ENCODE measurements at regions not wholly inside any gene's neighbourhood (a gene's known extent, or its start where the extent isn't known, plus 50 kb on each side); places are given as distances from the start of the nearest gene placed in this dataset.

DNA sequence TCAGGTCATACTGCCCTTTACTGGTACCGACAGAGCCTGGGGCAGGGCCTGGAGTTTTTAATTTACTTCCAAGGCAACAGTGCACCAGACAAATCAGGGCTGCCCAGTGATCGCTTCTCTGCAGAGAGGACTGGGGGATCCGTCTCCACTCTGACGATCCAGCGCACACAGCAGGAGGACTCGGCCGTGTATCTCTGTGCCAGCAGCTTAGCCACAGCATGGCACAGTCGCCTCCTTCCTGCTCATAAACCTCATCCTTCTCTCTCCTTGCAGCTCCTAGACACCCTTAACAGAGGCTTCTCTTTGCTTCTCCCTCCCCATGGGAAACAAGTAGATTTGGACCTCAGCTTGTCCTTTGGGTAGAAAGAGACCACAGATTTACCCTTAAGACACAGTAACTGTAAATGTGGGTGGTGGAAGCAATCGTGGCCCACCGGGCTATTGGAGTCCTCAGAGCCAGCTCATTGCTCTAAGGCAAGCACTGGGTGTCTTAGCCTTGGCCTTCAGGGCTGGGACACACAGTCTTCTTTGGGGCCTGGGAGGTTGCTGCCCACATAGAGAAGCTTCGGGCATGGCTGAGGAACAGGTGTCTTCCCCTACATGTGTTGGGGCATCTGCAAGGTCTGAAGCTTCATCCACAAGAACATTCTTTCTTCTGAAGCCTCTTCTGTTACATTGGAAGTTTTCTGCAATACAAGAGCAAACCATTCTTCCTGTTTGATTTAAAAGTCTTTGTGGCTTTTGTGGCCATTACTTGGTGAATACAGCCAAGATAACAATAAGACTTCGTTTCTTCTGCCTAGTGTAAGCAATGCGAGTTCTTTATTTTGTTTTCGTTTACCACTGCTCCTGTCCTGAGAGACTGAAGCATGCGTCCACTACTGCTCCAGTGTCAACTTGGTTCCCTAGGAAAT, 95.5 kb upstream of the PRSS58 start:
- DNase-seq, result no peak

DNA sequence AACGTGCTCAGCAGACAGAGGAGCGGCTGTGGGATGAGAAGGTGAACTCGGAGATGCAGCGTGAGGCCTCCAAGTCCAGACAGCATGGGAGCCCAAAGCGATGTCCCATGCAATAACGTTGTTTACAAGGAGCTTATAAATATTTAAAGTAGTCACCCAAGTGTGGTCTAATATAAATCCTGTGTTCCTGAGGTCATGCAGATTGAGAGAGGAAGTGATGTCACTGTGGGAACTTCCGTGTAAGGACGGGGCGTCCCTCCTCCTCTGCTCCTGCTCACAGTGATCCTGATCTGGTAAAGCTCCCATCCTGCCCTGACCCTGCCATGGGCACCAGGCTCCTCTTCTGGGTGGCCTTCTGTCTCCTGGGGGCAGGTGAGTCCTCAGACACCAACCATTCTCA, 94.7 kb upstream of the PRSS58 start:
- DNase-seq, result no peak

DNA sequence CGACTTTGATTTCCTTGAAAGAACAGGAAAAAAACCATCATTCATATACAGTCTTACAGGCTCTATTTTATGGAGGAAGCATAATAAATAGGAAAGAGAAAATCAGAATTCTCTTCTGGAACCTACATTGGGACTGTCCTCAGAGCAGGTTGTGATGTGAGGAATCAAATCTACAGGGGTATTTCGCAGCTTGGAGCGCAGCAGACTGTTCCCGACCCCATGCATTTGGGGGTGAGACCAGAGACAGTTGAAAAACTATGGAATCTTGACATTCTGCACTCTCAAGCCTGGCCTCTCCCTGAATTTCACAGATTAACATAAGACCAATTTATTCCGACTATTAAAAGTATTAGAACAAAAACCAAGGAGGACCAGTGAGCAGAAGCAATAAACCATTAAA, 93.3 kb upstream of the PRSS58 start:
- no peak for DNase-seq

DNA sequence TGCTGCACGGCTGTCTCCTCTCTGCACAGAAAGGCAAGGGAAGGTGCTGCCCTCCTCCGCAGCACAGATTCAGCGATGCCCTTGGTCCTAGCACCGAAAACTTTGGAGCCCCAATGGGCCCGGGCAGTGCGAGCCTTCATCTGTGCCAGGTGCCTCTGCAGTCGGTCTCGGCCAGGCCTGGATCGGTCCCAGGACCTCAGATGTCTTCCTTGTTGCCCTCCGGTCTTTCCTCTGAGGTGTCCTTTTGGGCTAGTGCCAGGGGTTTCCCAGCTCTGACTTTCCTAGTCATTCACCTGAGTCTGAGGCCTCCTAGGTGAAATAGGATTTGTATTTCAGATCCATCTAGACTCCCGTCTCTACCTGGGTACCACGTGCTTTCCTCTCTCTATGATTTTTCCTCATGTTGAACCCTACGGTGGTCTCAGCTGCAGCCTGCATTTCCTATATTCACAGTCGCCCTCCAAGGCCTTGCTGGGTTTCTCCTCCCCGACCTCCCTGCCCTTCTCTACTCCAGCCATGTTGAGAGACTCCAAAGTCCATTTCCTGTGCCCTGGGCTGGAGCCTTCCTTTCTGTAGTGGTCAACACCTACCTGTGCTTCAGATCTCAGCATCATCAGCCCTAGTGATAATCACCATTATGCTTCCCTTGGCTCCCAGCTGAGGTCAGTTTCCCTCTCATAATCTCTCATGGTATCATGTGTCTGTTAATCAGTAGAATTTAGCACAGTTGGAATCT, 92.0 kb upstream of the PRSS58 start:
- no peak for DNase-seq

DNA sequence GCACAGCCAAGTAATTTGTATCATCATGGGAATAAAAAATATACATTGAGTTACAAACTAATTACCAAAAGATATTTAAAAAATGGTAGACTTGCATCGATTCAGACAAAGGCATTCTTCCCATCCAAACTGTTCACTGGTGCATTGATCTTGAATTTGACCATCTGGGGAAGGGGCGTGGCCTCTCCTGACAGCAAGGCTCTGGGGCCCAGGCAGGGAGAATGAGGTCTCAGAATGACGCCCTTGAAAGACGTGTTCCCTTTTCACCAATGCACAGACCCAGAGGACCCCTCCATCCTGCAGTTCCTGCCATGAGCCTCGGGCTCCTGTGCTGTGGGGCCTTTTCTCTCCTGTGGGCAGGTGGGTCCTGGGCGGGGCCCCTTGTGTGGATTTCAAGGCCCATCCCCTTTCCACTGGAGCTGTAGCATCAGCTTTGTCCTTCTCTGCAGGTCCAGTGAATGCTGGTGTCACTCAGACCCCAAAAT, 91.1 kb upstream of the PRSS58 start:
- DNase-seq, result no peak

DNA sequence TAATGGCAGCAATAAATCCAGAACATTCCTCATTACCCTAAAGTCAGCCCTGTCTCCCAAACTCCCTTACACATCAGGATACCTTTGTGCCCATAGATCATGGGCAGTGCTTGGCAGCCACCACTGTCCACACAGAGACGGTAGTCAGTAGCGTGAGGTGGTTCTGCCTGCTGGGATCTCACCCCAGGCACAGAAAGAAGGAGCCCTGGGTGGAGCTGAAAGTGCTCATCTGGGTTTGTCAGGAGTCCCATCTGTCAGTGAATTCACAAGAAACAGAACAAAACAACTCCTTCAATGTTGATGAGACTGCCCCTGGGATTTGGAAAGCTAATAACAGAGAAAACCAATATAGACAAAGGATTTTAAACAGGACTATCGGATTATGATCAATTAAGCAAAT, 90.2 kb upstream of the PRSS58 start:
- no peak for DNase-seq

DNA sequence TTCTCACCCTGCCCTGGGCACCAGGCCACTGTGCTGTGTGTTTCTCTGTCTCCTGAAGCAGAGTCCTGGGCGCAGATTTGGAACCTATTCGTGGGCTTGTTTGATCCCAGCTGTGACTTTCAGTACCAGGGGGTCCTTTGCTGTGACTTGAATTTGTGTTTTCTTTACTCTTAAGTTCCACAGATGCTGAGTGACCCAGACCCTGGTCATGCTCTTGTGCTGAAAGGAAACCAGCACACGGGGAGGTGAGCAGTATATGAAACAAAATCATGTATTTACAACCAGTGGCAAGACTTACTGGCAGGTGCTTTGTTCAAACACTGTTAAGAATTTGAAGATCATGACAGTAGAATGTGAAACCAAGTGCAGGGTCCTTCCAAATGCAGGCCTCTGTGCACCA, 89.2 kb upstream of the PRSS58 start:
- DNase-seq, result no peak

DNA sequence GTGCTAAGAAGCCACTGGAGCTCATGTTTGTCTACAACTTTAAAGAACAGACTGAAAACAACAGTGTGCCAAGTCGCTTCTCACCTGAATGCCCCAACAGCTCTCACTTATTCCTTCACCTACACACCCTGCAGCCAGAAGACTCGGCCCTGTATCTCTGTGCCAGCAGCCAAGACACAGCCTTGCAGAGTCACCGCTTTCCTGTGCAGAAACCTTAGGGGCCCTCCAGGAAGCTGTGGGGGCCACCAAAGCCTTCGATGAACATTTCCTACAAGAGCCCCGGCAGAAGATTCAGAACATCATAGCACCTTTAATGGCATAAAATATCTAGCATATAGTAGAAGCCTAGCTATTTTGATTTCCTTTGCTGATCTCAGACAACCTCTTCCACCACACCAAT, 88.0 kb upstream of the PRSS58 start:
- DNase-seq, result no peak

DNA sequence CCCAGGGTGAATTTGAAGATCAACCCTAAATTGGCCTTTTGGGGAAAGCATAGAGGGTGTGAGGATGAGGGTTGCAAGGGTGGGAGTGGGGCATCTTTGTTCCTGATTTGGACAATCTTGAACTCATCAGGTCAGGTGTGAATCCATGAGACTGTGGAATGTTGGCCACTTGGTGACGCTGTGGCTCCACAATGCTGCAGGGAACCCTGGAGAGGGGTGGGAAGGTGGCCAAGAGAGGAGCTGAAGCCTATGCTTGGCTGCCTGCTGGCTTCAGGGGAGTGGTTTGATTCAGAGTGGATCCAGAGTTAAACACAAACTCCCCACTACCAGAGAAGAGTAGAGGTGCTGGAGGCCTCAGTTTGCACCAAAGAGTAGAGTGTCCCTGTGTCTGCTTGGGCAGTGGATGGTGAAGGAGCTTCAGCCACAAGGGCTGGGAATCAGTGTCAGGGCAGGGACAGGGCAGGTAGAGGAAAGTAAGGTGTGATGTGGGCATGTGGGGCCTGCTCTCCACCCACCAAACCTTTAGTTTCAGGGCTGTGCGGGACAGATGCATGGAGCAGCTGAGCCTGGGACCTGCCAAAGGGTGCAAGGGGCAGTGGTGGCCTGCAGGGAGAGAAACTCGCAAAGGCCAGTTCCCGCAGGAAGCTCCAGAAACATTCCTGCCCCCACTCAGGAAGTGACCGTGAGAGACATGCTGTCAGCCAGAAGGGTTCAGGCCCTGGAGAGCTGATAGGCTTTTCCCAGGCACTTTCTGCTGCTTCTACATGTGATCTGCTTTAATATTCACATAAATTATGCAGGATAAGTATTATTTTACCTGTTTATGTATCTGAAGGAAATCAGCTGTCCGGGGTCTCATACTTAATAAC, 81.0 kb upstream of the PRSS58 start:
- no peak for DNase-seq

DNA sequence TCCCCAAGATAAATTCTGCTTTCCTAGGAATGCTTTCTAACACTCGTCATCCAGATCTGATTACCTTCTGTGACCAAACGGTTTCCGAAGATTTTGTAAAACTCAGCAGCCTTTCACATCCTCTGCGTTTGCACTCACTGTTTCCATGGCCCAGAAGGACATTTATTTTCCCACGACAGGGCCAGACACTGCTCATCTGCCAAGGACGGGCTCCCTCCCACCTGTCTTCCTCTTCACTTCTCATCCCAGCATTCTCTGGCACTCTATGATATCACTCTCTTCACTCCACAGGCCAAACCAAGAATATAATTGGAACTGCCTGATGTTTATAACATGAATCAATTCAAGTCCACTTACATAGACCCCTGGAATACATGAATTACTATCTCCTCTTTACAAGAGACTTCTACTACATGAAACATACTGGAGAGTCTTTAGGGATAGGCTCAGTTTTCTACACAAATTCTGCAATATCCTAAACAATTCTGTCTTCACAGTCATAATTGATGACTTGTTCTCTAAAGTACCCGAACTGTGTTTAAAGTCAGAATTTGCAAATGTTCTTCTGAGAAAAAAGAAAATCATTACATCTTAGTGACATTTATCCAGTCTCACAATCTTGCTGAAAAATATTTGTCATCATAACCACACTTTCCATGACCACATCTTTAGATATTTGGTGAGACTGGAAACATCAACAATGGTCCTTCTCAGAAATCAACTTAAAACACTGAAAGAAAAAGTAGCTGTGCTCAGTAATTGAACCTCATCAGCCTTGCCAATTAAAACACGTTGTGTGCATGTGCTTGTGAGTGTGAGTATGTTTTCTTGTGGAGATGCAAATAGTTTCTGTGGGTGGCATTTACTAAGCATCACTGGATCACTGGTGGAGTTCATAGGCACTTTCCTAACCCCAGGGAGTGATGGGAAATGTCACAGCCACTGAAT, 79.5 kb upstream of the PRSS58 start:
- DNase-seq, result no peak

DNA sequence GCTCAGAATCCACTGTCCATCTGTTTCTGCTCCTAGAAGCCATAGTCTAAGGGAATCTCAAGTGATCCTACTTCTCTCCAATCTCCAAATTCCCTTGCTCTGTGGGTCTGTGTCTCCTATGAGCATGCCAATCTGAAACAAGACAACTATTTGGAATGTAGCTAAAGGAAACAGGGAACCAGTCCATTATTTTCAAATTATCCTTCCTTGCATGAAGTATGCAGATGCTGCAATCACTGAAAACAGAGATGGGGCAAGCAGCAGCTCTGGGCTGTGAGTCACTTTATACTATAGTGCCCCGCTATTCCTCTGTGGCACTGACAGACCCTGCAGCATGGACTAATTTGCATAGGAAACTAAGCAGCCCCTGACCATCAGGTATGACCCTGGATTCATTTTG, 76.9 kb upstream of the PRSS58 start:
- DNase-seq, result no peak

DNA sequence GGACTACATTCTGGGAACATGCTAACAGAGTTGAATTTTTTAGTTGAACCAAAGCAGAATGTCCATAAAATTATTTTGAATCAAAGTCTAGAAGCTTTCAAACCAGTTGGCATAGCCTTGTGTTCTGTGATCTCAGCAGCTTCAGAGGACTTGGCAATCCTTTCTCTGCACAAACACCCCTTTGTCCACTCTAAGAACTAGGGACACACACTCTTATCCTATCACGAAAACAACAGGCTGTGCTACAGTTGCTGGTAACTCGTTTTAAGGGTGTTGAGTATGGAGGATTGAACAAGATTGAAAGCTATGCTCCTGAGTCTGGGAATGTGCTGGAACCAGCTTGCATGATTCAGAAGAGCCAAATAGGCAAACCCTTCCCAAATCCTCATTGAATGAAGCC, 76.4 kb upstream of the PRSS58 start:
- no peak for DNase-seq

DNA sequence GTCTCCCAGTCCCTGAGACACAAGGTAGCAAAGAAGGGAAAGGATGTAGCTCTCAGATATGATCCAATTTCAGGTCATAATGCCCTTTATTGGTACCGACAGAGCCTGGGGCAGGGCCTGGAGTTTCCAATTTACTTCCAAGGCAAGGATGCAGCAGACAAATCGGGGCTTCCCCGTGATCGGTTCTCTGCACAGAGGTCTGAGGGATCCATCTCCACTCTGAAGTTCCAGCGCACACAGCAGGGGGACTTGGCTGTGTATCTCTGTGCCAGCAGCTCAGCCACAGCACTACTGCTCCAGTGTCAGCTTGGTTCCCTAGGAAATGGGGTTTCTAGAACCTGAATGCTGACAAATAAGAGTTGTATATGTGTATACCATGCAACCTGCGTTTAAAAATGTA, 74.6 kb upstream of the PRSS58 start:
- DNase-seq, result no peak

DNA sequence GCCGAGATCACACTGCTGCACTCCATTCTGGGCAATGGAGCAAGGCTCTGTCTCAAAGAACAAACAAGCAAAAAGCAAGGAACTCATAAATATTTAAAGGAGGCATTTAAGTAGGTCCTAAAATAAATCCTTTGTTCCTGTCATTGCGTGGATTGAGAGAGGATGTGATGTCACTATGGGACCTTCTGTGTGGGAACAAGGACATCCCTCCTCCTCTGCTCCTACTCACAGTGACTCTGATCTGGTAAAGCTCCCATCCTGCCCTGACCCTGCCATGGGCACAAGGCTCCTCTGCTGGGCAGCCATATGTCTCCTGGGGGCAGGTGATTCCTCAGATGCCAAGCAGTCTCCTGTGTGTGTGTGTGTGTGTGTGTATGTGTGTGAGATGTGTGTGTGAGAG, 74.1 kb upstream of the PRSS58 start:
- no peak for DNase-seq

DNA sequence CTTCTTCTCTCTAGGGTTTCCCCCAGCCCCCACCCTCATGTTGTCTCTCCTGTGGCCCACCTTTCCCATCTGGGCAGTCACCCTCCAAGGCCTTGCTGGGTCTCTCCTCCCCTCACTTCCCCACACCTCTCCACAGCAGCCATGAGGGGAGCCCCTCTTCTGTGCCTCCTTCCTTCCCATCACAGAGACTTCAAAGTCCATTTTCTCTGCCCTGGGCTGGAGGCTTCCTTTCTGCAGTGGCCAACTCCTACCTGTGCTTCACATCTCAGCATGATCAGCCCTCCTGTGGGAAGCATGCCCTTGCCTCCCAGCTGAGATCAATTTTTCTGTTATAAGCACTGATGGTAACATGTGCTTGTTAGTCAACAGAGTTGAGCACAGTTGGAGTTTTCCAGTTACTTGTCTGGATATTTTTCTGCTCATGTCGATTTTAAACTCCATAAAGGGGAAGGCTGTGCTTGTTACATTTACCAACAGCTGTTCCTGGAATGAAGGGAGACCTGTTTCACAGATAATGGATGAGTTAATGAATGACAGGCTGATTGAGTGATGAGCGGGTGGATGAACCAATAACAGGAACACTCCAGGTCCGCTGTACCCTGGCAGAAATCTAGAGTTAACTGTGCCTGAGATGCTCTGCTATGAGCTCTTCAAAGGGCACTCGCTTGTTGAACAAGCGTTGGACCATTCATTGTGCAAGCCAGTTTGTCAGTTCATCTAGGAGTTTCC, 71.4 kb upstream of the PRSS58 start:
- DNase-seq, result no peak

DNA sequence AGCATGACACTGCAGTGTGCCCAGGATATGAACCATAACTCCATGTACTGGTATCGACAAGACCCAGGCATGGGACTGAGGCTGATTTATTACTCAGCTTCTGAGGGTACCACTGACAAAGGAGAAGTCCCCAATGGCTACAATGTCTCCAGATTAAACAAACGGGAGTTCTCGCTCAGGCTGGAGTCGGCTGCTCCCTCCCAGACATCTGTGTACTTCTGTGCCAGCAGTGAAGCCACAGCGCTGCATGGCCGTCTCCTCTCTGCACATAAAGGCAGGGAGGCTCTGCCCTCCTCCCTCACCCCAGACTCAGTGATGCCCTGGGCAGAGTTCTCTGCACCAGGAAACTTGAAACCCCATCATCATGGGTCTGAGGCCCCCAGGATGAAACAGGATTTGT, 70.7 kb upstream of the PRSS58 start:
- no peak for DNase-seq

DNA sequence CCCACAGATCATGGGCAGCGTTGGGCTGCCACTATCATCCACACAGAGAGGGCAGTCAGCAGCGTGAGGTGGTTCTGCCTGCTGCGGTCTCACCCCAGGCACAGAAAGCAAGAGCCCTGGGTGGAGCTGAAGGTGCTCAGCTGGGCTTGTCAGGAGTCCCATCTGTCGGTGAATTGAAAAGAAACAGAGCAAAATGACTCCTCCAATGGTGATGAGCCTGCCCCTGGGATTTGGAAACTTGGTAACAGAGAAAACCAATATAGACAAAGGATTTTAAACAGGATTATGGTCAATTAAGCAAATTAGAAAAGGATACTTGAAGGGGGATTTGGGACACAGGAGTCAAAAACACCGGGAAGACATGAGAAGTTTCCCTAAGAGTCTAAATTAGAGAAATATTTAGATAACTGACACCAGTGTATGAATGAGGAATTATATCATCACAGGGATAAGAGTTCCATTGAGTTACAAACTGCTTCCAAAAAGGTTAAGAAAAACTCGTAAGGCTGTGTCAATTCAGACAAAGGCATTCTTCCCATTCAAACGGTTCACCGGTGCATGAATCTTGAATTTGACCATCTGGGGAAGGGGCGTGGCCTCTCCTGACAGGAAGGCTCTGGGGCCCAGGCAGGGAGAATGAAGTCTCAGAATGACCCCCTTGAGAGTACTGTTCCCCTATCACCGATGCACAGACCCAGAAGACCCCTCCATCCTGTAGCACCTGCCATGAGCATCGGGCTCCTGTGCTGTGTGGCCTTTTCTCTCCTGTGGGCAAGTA, 70.0 kb upstream of the PRSS58 start:
- DNase-seq, result no peak

DNA sequence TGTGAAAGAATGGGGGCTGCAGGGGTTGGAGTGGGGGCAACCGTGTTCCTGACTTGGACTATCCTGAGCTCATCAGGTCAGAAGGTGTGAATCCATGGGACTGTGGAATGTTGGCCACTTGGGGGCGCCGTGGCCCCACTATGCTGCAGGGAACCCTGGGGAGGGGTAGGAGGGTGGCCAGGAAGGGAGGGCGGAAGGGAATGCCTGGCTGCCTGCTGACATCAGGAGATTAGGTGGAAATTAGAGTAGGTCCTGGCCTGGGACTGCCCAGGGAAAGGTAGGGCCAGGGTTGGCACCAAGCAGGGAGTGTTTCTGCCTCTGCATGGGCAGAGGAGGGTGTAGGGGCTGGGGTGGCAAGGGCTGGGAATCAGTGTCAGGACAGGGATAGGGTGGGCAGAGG, 65.8 kb upstream of the PRSS58 start:
- no peak for DNase-seq

DNA sequence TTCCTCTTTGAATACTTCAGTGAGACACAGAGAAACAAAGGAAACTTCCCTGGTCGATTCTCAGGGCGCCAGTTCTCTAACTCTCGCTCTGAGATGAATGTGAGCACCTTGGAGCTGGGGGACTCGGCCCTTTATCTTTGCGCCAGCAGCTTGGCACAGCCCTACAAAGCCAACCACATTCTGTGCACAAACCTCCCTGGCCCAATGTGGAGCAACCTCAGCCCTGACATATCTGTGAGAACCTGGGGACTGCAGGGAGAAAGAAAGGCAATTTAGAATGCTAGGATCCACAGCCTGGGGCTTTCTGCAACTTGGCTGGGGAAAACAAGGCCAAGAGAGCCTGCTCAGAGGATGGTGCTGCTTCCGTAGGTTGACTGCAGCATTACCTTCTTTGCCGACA, 63.5 kb upstream of the PRSS58 start:
- DNase-seq, result no peak

DNA sequence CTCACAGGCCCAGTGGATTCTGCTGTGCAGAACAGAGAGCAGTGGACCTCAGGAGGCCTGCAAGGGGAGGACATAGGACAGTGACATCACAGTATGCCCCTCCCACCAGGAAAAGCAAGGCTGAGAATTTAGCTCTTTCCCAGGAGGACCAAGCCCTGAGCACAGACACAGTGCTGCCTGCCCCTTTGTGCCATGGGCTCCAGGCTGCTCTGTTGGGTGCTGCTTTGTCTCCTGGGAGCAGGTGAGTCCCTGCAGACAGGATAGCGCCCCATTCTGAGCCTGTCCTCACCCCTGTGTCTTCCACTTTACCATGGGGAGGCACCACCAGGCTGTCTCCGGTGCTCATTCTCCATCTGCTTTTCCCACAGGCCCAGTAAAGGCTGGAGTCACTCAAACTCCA, 63.0 kb upstream of the PRSS58 start:
- DNase-seq, result no peak

DNA sequence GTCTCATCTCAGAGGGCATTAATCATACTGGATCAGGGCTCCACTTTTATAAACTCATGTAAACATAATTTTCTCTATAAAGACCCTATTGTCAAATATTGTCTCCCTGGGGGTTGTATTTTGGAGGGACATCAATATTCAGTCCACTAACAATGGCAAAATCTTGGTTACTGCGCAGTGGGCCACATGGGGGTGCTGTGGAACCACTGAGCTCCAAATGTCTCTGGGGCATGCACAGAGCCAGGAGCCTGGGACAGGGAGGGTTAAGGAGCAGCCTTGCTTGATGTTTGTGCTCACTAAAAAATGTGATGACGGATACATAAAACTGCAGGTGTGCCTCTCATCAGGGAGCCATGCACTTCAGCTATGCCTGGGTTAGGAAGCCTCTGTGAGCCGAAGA, 62.1 kb upstream of the PRSS58 start:
- no peak for DNase-seq
